ENCODE measurements at regions not wholly inside any gene's neighbourhood (a gene's known extent, or its start where the extent isn't known, plus 50 kb on each side); places are given as distances from the start of the nearest gene placed in this dataset.

- no peak overlapping the region for H3K4me2 ChIP-seq
- no peak overlapping the region for H2AFZ ChIP-seq (ENCODE audit: low read depth)
- no peak for TF ChIP-seq RXRA (IDR thresholded peaks at IDR 0.05; ENCODE audit: borderline replicate concordance, low read depth)
- no peak for TF ChIP-seq RCOR1 (IDR thresholded peaks at IDR 0.05; ENCODE audit: low read length)
- TF ChIP-seq TEAD4 (IDR thresholded peaks at IDR 0.05; ENCODE audit: borderline replicate concordance, insufficient read depth): no peak
- H4K20me1 ChIP-seq (ENCODE audit: insufficient read depth): no peaks in the 10 kb centered on the region
- H3K4me1 ChIP-seq (ENCODE audit: control insufficient read depth in 1 of 2, insufficient read depth in 2 of 2, low read depth in 1 of 2, low read length in 1 of 2): no peaks in the 10 kb centered on the region
- 20% methylated on average over 3 of the region's 3 CpGs for WGBS (ENCODE audit: low lambda C conversion rate)
- DNase-seq: no peak
- no peaks in the 10 kb centered on the region for H3K9me3 ChIP-seq
- no peaks in the 10 kb centered on the region for H3K27me3 ChIP-seq (ENCODE audit: insufficient read depth)
- no peak overlapping the region for H3K4me3 ChIP-seq (ENCODE audit: low read depth in 2 of 2, low read length in 1 of 2)
- ChIA-PET CTCF (interaction anchor here (1.3 kb wide), 1 partner anchor 9 kb away, joined by 5 read pairs; no protein-coding TSS in a partner anchor), POLR2A (no interaction called here)
- no peaks in the 10 kb centered on the region for H3K79me2 ChIP-seq (ENCODE audit: insufficient read depth)
- H3F3A ChIP-seq (replicated peaks; ENCODE audit: insufficient read depth): no peaks in the 10 kb centered on the region
- no peak overlapping the region for H3K9ac ChIP-seq
- H3K9me2 ChIP-seq: no peaks in the 10 kb centered on the region
- H3K36me3 ChIP-seq (replicated peaks in 1 of 2; ENCODE audit: control insufficient read depth in 1 of 2, insufficient read depth in 2 of 2, low read length in 1 of 2): no peaks in the 10 kb centered on the region
- H3K27ac ChIP-seq (ENCODE audit: low read depth in 2 of 2, low read length in 1 of 2): no peak overlapping the region
Measured at GRCh38 chr2:71862921-71863320, 284.7 kb downstream of the CYP26B1 start.

GRCh38 chr2:71861186-71862160, 286.2 kb downstream of the CYP26B1 start:
- Histone ChIP-seq H4K20me1 (ENCODE audit: insufficient read depth) (no peaks in the 10 kb centered on the region), H3F3A (replicated peaks; ENCODE audit: insufficient read depth) (no peaks in the 10 kb centered on the region), H3K36me3 (replicated peaks in 1 of 2; ENCODE audit: control insufficient read depth in 1 of 2, insufficient read depth in 2 of 2, low read length in 1 of 2) (no peaks in the 10 kb centered on the region), H3K9me2 (no peaks in the 10 kb centered on the region), H3K4me1 (ENCODE audit: control insufficient read depth in 1 of 2, insufficient read depth in 2 of 2, low read depth in 1 of 2, low read length in 1 of 2) (no peaks in the 10 kb centered on the region), H3K4me2 (no peak overlapping the region), H3K79me2 (ENCODE audit: insufficient read depth) (no peaks in the 10 kb centered on the region), H2AFZ (ENCODE audit: low read depth) (no peak overlapping the region), H3K9ac (no peak overlapping the region), H3K4me3 (ENCODE audit: low read depth in 2 of 2, low read length in 1 of 2) (no peak overlapping the region), H3K27me3 (ENCODE audit: insufficient read depth) (no peaks in the 10 kb centered on the region), H3K9me3 (no peaks in the 10 kb centered on the region), H3K27ac (ENCODE audit: low read depth in 2 of 2, low read length in 1 of 2) (no peak overlapping the region)
- WGBS (ENCODE audit: low lambda C conversion rate): 51% methylated on average over 17 of the region's 17 CpGs
- no peak for DNase-seq
- TF ChIP-seq NRF1 (IDR thresholded peaks at IDR 0.05; ENCODE audit: low read depth, low read length) (no peak), RCOR1 (IDR thresholded peaks at IDR 0.05; ENCODE audit: low read length) (no peak), CTCF (IDR thresholded peaks at IDR 0.05) (no peak), PBX3 (IDR thresholded peaks at IDR 0.05) (no peak), RXRA (IDR thresholded peaks at IDR 0.05; ENCODE audit: borderline replicate concordance, low read depth) (no peak), TAF1 (IDR thresholded peaks at IDR 0.05; ENCODE audit: borderline replicate concordance, low read depth, low read length) (no peak), USF2 (IDR thresholded peaks at IDR 0.05; ENCODE audit: borderline replicate concordance, low read depth, low read length) (no peak), REST (IDR thresholded peaks at IDR 0.05; ENCODE audit: low read depth, low read length) (no peak), POLR2AphosphoS5 (IDR thresholded peaks at IDR 0.05; ENCODE audit: low read depth, low read length) (no peak), ELF1 (IDR thresholded peaks at IDR 0.05) (no peak), TEAD4 (IDR thresholded peaks at IDR 0.05; ENCODE audit: borderline replicate concordance, insufficient read depth) (no peak), JUND (IDR thresholded peaks at IDR 0.05) (no peak), EP300 (IDR thresholded peaks at IDR 0.05; ENCODE audit: borderline replicate concordance in 1 of 2, low read depth in 1 of 2, low read length in 1 of 2) (no peak), EZH2phosphoT487 (IDR thresholded peaks at IDR 0.05; ENCODE audit: borderline replicate concordance, low read depth) (no peak), FOXM1 (IDR thresholded peaks at IDR 0.05; ENCODE audit: low read depth) (no peak), GATA2 (CRISPR knock-in tag; IDR thresholded peaks at IDR 0.05) (no peak)
- ChIA-PET CTCF (interaction anchor here (0.8 to 1.2 kb wide), 3 partner anchors 10 to 14 kb away, joined by 3 read pairs; no protein-coding TSS in a partner anchor), POLR2A (no interaction called here)

All from SK-N-SH (cell line).